Gastrocnemius medialis (tissue), 4 donors: ENCODE measurements at regions not wholly inside any gene's neighbourhood (a gene's known extent, or its start where the extent isn't known, plus 50 kb on each side); places are given as distances from the start of the nearest gene placed in this dataset.

Experiments used
- ATAC-seq, 2 donors: fragments of 150-250 bp; one replicate each; pipeline ENCODE4 v1.9.1; 2016
- DNase-seq, 2 donors: peaks; one replicate each; pipeline ENCODE4 v3.0.0-alpha.2; 2019
- H3K27ac ChIP-seq, 4 donors: fragments of 200-600 bp; sonication (generic); 1 replicate in 1 of 4; 2 replicates in 3 of 4; pipeline ENCODE4 v1.5.1; 2016 to 2018; ENCODE audit warnings: mild to moderate bottlenecking in 2 of 4, moderate library complexity in 1 of 4
- H3K27me3 ChIP-seq, 3 donors: fragments of 200-600 bp; sonication (generic) in 2 of 3; 1 replicate in 1 of 3; 2 replicates in 2 of 3; pipeline versions ENCODE4 v1.5.1 to v1.6.0; 2016 to 2019; ENCODE audit warnings: mild to moderate bottlenecking in 1 of 3, moderate library complexity in 1 of 3
- H3K36me3 ChIP-seq, 2 donors: fragments of 200-600 bp; sonication (generic) in 1 of 2; one replicate each; pipeline ENCODE4 v1.5.1; 2017 to 2018
- H3K4me1 ChIP-seq, 2 donors: fragments of 200-600 bp; sonication (generic) in 1 of 2; one replicate each; pipeline ENCODE4 v1.5.1; 2016 to 2017; ENCODE audit warnings: mild to moderate bottlenecking in 2 of 2
- H3K4me3 ChIP-seq, 4 donors: fragments of 200-600 bp; sonication (generic) in 3 of 4; 1 replicate in 1 of 4; 2 replicates in 3 of 4; pipeline ENCODE4 v1.5.1; 2016 to 2019; ENCODE audit warnings: mild to moderate bottlenecking in 2 of 4
- H3K9me3 ChIP-seq, 3 donors: fragments of 200-600 bp; sonication (generic) in 2 of 3; 1 replicate in 1 of 3; 2 replicates in 2 of 3; pipeline ENCODE4 v1.5.1; 2016 to 2019
- POLR2A ChIP-seq, 2 donors: fragments of 450-650 bp; IDR thresholded peaks; one replicate each; pipeline ENCODE4 v1.6.1; 2017; ENCODE audit warnings: antibody characterized with exemption in 2 of 2, mild to moderate bottlenecking in 2 of 2, moderate library complexity in 2 of 2
- in situ Hi-C, 4 donors: fragments of 200-750 bp; cut with MboI; loops; one replicate each; pipeline versions ENCODE4 v1.15.0 to v1.8.0; 2017; ENCODE audit warnings: low sequenced_read_pairs in 4 of 4
- intact Hi-C: fragments of 100-400 bp; cut with DNase I; formaldehyde crosslinking; loops from one replicate; pipeline ENCODE4 v1.15.1; 2023; ENCODE audit warnings: low total_unique reads
- TF ChIP-seq, protein P1 (sequence below), 5 experiments: fragments of 450-650 bp in 3 of 5; fragments of 200-600 bp in 2 of 5; sonication (generic) in 2 of 5; IDR thresholded peaks in 4 of 5; conservative IDR thresholded peaks in 1 of 5; 1 replicate in 4 of 5; 2 replicates in 1 of 5; pipeline ENCODE4 v1.5.1; 2016 to 2019; ENCODE audit warnings: antibody characterized with exemption in 5 of 5, mild to moderate bottlenecking in 3 of 5, moderate library complexity in 3 of 5

- no peaks in the 10 kb centered on the region for H3K27me3 ChIP-seq
- no peak overlapping the region for H3K27ac ChIP-seq
- in situ Hi-C loops, result loop anchor here in 1 of 4 donors (25.0 kb wide), 1 partner anchor 957 kb away; no protein-coding TSS in a partner anchor
- ATAC-seq, result no peak
- H3K4me3 ChIP-seq, result no peak overlapping the region
- no peaks in the 10 kb centered on the region for H3K36me3 ChIP-seq
- no peak for DNase-seq
- H3K4me1 ChIP-seq, result no peaks in the 10 kb centered on the region
- intact Hi-C loops, result no loop called here
- no peak for TF ChIP-seq POLR2A (IDR thresholded peaks at IDR 0.05)
- TF ChIP-seq, protein P1, sequence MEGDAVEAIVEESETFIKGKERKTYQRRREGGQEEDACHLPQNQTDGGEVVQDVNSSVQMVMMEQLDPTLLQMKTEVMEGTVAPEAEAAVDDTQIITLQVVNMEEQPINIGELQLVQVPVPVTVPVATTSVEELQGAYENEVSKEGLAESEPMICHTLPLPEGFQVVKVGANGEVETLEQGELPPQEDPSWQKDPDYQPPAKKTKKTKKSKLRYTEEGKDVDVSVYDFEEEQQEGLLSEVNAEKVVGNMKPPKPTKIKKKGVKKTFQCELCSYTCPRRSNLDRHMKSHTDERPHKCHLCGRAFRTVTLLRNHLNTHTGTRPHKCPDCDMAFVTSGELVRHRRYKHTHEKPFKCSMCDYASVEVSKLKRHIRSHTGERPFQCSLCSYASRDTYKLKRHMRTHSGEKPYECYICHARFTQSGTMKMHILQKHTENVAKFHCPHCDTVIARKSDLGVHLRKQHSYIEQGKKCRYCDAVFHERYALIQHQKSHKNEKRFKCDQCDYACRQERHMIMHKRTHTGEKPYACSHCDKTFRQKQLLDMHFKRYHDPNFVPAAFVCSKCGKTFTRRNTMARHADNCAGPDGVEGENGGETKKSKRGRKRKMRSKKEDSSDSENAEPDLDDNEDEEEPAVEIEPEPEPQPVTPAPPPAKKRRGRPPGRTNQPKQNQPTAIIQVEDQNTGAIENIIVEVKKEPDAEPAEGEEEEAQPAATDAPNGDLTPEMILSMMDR (IDR thresholded peaks at IDR 0.05 in 4 of 5, conservative IDR thresholded peaks at IDR 0.05 in 1 of 5), result no peak
- H3K9me3 ChIP-seq, result no peaks in the 10 kb centered on the region
Measured at GRCh38 chr16:66044556-66044955, 321.9 kb upstream of the CDH5 start.

DNA sequence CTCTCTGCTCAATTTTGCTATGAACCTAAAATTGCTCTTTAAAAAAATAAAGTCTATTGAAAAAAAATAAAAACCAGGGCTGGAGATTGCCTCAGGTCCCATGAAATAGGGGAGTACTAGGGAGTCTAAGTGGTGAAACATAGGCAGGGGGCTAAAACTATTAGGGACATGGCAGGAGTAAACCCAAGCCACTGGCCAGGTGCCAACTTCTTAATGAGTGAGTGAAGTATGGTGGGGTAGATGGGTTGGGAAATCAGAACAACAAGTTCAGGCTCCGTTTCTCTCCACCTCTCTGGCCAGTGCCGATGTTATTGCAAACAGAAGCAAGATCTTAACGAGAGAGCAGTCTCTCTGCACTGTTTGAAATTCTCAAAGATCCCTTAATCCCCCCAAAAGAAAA is 322.4 kb upstream of the CDH5 start:
- TF ChIP-seq, protein P1 (IDR thresholded peaks at IDR 0.05 in 4 of 5, conservative IDR thresholded peaks at IDR 0.05 in 1 of 5), result no peak
- no peak for TF ChIP-seq POLR2A (IDR thresholded peaks at IDR 0.05)
- Histone ChIP-seq H3K4me3 (no peak overlapping the region), H3K36me3 (no peaks in the 10 kb centered on the region), H3K9me3 (no peaks in the 10 kb centered on the region), H3K27me3 (no peaks in the 10 kb centered on the region), H3K4me1 (no peaks in the 10 kb centered on the region), H3K27ac (no peak overlapping the region)
- in situ Hi-C loops, result loop anchor here in 1 of 4 donors (25.0 kb wide), 1 partner anchor 957 kb away; no protein-coding TSS in a partner anchor
- intact Hi-C loops, result no loop called here
- DNase-seq (no peak), ATAC-seq (no peak)

DNA sequence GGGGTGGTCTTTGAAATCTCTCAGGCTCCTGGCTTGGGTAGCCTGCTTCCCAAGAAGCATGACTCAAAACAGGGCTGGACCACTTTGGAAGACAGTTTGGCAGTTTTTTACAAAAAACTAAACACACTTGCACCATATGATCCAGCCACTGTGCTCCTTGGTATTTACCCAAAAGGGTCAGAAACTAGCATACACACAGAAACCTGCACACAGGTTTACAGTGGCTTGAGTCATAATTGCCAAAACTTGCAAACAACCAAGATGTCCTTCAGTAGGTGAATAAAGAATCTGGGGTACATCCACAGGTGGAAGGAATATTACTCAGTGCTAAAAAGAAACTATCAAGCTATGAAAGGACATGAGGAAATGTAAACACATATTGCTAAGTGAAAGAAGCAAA is 323.2 kb upstream of the CDH5 start:
- peaks cover 0 to under 1% of the 10 kb centered on the region in 2 donors for H3K4me1 ChIP-seq
- H3K27ac ChIP-seq, result no peak overlapping the region
- H3K4me3 ChIP-seq, result no peak overlapping the region
- no peaks in the 10 kb centered on the region for H3K36me3 ChIP-seq
- intact Hi-C loops, result no loop called here
- no peak for ATAC-seq
- no peak for TF ChIP-seq POLR2A (IDR thresholded peaks at IDR 0.05)
- TF ChIP-seq, protein P1 (IDR thresholded peaks at IDR 0.05 in 4 of 5, conservative IDR thresholded peaks at IDR 0.05 in 1 of 5), result no peak
- in situ Hi-C loops, result loop anchor here in 1 of 4 donors (25.0 kb wide), 1 partner anchor 956 kb away; no protein-coding TSS in a partner anchor
- DNase-seq, result no peak
- no peaks in the 10 kb centered on the region for H3K27me3 ChIP-seq
- H3K9me3 ChIP-seq, result no peaks in the 10 kb centered on the region

DNA sequence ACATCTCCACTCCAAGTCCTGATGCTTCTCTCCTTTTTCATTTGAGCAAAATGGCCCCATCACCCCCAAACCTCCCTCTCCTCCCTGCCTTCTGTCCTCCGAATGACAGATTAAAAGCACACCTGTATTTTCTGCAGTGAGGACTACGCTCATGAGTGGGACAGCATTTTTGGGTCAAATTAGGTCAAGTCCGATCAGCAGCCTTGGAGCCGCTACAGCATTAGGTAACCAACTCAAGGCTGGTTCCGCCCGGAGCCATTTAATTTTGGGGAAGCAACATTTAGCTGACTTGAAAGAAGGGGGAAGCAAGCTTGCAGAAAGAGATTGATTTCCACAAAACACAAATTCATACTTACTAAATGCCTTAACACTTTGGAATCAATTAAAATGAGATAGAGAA is 324.1 kb upstream of the CDH5 start:
- Histone ChIP-seq H3K9me3 (no peaks in the 10 kb centered on the region), H3K4me1 (peaks cover under 1 to 9% of the 10 kb centered on the region in 2 donors), H3K36me3 (no peaks in the 10 kb centered on the region), H3K27me3 (no peaks in the 10 kb centered on the region), H3K27ac (no peak overlapping the region), H3K4me3 (no peak overlapping the region)
- no peak for TF ChIP-seq POLR2A (IDR thresholded peaks at IDR 0.05)
- TF ChIP-seq, protein P1 (IDR thresholded peaks at IDR 0.05 in 4 of 5, conservative IDR thresholded peaks at IDR 0.05 in 1 of 5), result no peak
- intact Hi-C loops, result no loop called here
- in situ Hi-C loops, result loop anchor here in 1 of 4 donors (25.0 kb wide), 1 partner anchor 955 kb away; no protein-coding TSS in a partner anchor
- no peak for DNase-seq
- no peak for ATAC-seq

- peaks cover 5 to 14% of the 10 kb centered on the region in 2 donors for H3K4me1 ChIP-seq
- H3K9me3 ChIP-seq, result no peaks in the 10 kb centered on the region
- DNase-seq (no peak), ATAC-seq (no peak)
- in situ Hi-C loops, result loop anchor here in 1 of 4 donors (25.0 kb wide), 1 partner anchor 955 kb away; no protein-coding TSS in a partner anchor
- no peaks in the 10 kb centered on the region for H3K36me3 ChIP-seq
- no peaks in the 10 kb centered on the region for H3K27me3 ChIP-seq
- H3K4me3 ChIP-seq, result no peak overlapping the region
- no peak overlapping the region for H3K27ac ChIP-seq
- TF ChIP-seq POLR2A (IDR thresholded peaks at IDR 0.05), result no peak
- TF ChIP-seq, protein P1 (IDR thresholded peaks at IDR 0.05 in 4 of 5, conservative IDR thresholded peaks at IDR 0.05 in 1 of 5), result no peak
- intact Hi-C loops, result no loop called here
Measured at GRCh38 chr16:66041907-66042306, 324.6 kb upstream of the CDH5 start.
